ENCODE measurements at regions not wholly inside any gene's neighbourhood (a gene's known extent, or its start where the extent isn't known, plus 50 kb on each side); places are given as distances from the start of the nearest gene placed in this dataset.

- Histone ChIP-seq H3K79me2 (ENCODE audit: control insufficient read depth in 1 of 2, insufficient read depth in 2 of 2, low read length in 2 of 2) (no peaks in the 10 kb centered on the region), H3K4me1 (replicated peaks in 1 of 4; ENCODE audit: control insufficient read depth in 3 of 4, insufficient read depth in 4 of 4, low read length in 3 of 4) (peaks cover 0 to 4% (median 3%) of the 10 kb centered on the region in 4 experiments; a peak in 3 of 7 replicates), H2AFZ (ENCODE audit: low read length) (no peak overlapping the region), H2BK120ac (replicated peaks; ENCODE audit: low read depth, low read length) (no peak overlapping the region), H3K56ac (replicated peaks; ENCODE audit: insufficient read length, low read depth, low read length) (no peak overlapping the region), H2BK5ac (ENCODE audit: low read depth, low read length) (no peak overlapping the region), H4K5ac (ENCODE audit: insufficient read length, low read depth, low read length) (no peak overlapping the region), H2BK20ac (ENCODE audit: low read length) (no peak overlapping the region), H3K36me3 (ENCODE audit: control insufficient read depth in 2 of 4, insufficient read depth in 4 of 4, low read length in 3 of 4) (no peaks in the 10 kb centered on the region), H3K18ac (ENCODE audit: extremely low read depth, low read length) (no peak overlapping the region), H3K23ac (ENCODE audit: insufficient read length) (no peak overlapping the region), H4K8ac (ENCODE audit: extremely low read depth, insufficient read depth, low read length) (no peak overlapping the region), H3K4ac (replicated peaks; ENCODE audit: insufficient read length, low read depth, low read length) (no peak overlapping the region), H3K4me3 (ENCODE audit: extremely low read depth in 1 of 4, insufficient read depth in 2 of 4, low read depth in 3 of 4, low read length in 4 of 4) (no peak overlapping the region), H2BK15ac (ENCODE audit: low read length) (no peak overlapping the region), H3K9ac (replicated peaks in 1 of 4; ENCODE audit: extremely low read depth in 1 of 4, low read depth in 3 of 4, low read length in 3 of 4) (no peak overlapping the region), H2AK5ac (ENCODE audit: low read depth, low read length) (no peak overlapping the region), H3K27ac (ENCODE audit: low read depth, low read length) (no peak overlapping the region), H3K4me2 (ENCODE audit: insufficient read depth in 1 of 2, low read depth in 2 of 2, low read length in 2 of 2) (no peak overlapping the region), H3K27me3 (replicated peaks in 1 of 4; ENCODE audit: control insufficient read depth in 3 of 4, extremely low read depth in 1 of 4, insufficient read depth in 3 of 4, low read length in 3 of 4) (no peaks in the 10 kb centered on the region), H3K79me1 (ENCODE audit: low read depth, low read length) (no peaks in the 10 kb centered on the region), H4K91ac (replicated peaks; ENCODE audit: insufficient read length, low read length) (no peak overlapping the region), H3K14ac (ENCODE audit: insufficient read length) (no peak overlapping the region), H3K9me3 (ENCODE audit: insufficient read depth in 2 of 2, low read depth in 1 of 2, low read length in 1 of 2) (no peaks in the 10 kb centered on the region), H3K23me2 (ENCODE audit: low read depth, low read length) (no peaks in the 10 kb centered on the region), H4K20me1 (replicated peaks in 1 of 2; ENCODE audit: control insufficient read depth in 1 of 2, insufficient read depth in 2 of 2, low read length in 2 of 2) (no peaks in the 10 kb centered on the region), H2BK12ac (ENCODE audit: low read depth, low read length) (no peak overlapping the region)
- ChIA-PET CTCF (ENCODE audit: partially characterized antibody) (interaction anchor here (0.6 to 3.2 kb wide), 4 partner anchors 11 to 128 kb away, joined by 3 to 11 read pairs (median 4); no protein-coding TSS in a partner anchor), POLR2A (ENCODE audit: partially characterized antibody) (no interaction called here)
- DNase-seq (ENCODE audit: low read depth in 1 of 2, low spot score in 2 of 2) (no peak), FAIRE-seq (no peak)
- TF ChIP-seq BRCA1 (IDR thresholded peaks at IDR 0.05; ENCODE audit: low read depth, low read length) (no peak), CREB1 (IDR thresholded peaks at IDR 0.05) (no peak), JUN (IDR thresholded peaks at IDR 0.05; ENCODE audit: low read depth, low read length) (no peak), TAF1 (IDR thresholded peaks at IDR 0.05; ENCODE audit: low read depth, low read length) (no peak), KDM4A (IDR thresholded peaks at IDR 0.05; ENCODE audit: low read depth, low read length, severe bottlenecking) (no peak), SAP30 (IDR thresholded peaks at IDR 0.05; ENCODE audit: insufficient read depth, insufficient replicate concordance, low read length) (no peak), E2F6 (IDR thresholded peaks at IDR 0.05) (no peak)
- TF ChIP-seq, protein P1, sequence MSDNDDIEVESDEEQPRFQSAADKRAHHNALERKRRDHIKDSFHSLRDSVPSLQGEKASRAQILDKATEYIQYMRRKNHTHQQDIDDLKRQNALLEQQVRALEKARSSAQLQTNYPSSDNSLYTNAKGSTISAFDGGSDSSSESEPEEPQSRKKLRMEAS (IDR thresholded peaks at IDR 0.05): no peak
- WGBS, 2 experiments (ENCODE audit: extremely low coverage in 1 of 2, insufficient coverage in 1 of 2, insufficient read length in 1 of 2, insufficient replicate concordance in 2 of 2, low coverage in 1 of 2, low lambda C conversion rate in 2 of 2, missing lambda C conversion rate in 1 of 2): 95% methylated on average over 4 of the region's 4 CpGs; no CpG with 5 or more reads in 1 of the 2 experiments
Observed at GRCh38 chr4:143281507-143282190, 55.0 kb upstream of the GAB1 start.
